ENCODE measurements at regions not wholly inside any gene's neighbourhood (a gene's known extent, or its start where the extent isn't known, plus 50 kb on each side); places are given as distances from the start of the nearest gene placed in this dataset.

DNA sequence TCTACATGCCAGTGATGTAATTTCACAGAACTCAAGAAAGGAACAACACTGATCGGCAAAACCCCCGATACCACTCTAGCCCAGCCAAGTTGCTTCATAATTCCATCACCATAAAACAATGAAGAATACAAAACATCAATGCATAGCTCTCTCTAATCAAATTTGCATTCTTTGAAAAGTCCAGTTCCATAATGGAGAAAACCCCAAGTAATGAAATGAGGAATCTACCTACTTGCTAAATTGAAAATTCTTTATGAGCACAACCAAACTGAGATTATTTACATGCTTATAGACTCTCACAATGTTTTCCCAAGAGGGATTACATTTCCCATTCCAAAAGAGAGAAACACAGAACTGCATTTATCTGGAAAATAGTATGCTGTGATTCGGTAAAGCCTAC lies 186.5 kb downstream of the NR4A2 start:
- TF ChIP-seq, protein P1, sequence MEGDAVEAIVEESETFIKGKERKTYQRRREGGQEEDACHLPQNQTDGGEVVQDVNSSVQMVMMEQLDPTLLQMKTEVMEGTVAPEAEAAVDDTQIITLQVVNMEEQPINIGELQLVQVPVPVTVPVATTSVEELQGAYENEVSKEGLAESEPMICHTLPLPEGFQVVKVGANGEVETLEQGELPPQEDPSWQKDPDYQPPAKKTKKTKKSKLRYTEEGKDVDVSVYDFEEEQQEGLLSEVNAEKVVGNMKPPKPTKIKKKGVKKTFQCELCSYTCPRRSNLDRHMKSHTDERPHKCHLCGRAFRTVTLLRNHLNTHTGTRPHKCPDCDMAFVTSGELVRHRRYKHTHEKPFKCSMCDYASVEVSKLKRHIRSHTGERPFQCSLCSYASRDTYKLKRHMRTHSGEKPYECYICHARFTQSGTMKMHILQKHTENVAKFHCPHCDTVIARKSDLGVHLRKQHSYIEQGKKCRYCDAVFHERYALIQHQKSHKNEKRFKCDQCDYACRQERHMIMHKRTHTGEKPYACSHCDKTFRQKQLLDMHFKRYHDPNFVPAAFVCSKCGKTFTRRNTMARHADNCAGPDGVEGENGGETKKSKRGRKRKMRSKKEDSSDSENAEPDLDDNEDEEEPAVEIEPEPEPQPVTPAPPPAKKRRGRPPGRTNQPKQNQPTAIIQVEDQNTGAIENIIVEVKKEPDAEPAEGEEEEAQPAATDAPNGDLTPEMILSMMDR (IDR thresholded peaks at IDR 0.05) = no peak
- TF ChIP-seq POLR2A (IDR thresholded peaks at IDR 0.05) = no peak
